ENCODE measurements at regions not wholly inside any gene's neighbourhood (a gene's known extent, or its start where the extent isn't known, plus 50 kb on each side); places are given as distances from the start of the nearest gene placed in this dataset.

- no peak for DNase-seq (ENCODE audit: extremely low read depth, low read depth)
- TF ChIP-seq CTCF (IDR thresholded peaks at IDR 0.05; ENCODE audit: low read depth, low read length) = no peak
Observed at GRCh38 chr10:2144584-2144983, 407.3 kb upstream of the ADARB2 start.

- DNase-seq (ENCODE audit: extremely low read depth, low read depth) = no peak
- no peak for TF ChIP-seq CTCF (IDR thresholded peaks at IDR 0.05; ENCODE audit: low read depth, low read length)
Observed at GRCh38 chr10:2143213-2143835, 406.0 kb upstream of the ADARB2 start.

- DNase-seq (ENCODE audit: extremely low read depth, low read depth) = no peak
- TF ChIP-seq CTCF (IDR thresholded peaks at IDR 0.05; ENCODE audit: low read depth, low read length) = no peak
Observed at GRCh38 chr10:2139746-2140145, 402.4 kb upstream of the ADARB2 start.

GRCh38 chr10:2137549-2138174 is 400.3 kb upstream of the ADARB2 start:
- no peak for TF ChIP-seq CTCF (IDR thresholded peaks at IDR 0.05; ENCODE audit: low read depth, low read length)
- no peak for DNase-seq (ENCODE audit: extremely low read depth, low read depth)

GRCh38 chr10:2130705-2131305 is 393.5 kb upstream of the ADARB2 start:
- TF ChIP-seq CTCF (IDR thresholded peaks at IDR 0.05; ENCODE audit: low read depth, low read length) = no peak

GRCh38 chr10:2128991-2129390 is 391.7 kb upstream of the ADARB2 start:
- no peak for DNase-seq (ENCODE audit: extremely low read depth, low read depth)
- no peak for TF ChIP-seq CTCF (IDR thresholded peaks at IDR 0.05; ENCODE audit: low read depth, low read length)

More at GRCh38 chr10:2130705-2131305, 393.5 kb upstream of the ADARB2 start:
- no peak for DNase-seq (ENCODE audit: extremely low read depth, low read depth)

- TF ChIP-seq CTCF (IDR thresholded peaks at IDR 0.05; ENCODE audit: low read depth, low read length) = no peak
Observed at GRCh38 chr10:2124135-2124534, 386.8 kb upstream of the ADARB2 start.

More at GRCh38 chr10:2124135-2124534, 386.8 kb upstream of the ADARB2 start:
- no peak for DNase-seq (ENCODE audit: extremely low read depth, low read depth)
